Tongue (tissue), 1 donor: ENCODE measurements at regions not wholly inside any gene's neighbourhood (a gene's known extent, or its start where the extent isn't known, plus 50 kb on each side); places are given as distances from the start of the nearest gene placed in this dataset.

ENCODE experiments used
- DNase-seq: peaks from one replicate; pipeline ENCODE4 v3.0.0-alpha.2; 2015

- no peak for DNase-seq
These were observed 470.9 kb upstream of the SOX9 start for GRCh38 chr17:71649941-71650350.

- DNase-seq, result no peak
These were observed 465.3 kb upstream of the SOX9 start for GRCh38 chr17:71655542-71655941.

- no peak for DNase-seq
These were observed 463.6 kb upstream of the SOX9 start for GRCh38 chr17:71656964-71657858.

- no peak for DNase-seq
These were observed 461.8 kb upstream of the SOX9 start for GRCh38 chr17:71658996-71659395.

- DNase-seq, result no peak
These were observed 456.0 kb upstream of the SOX9 start for GRCh38 chr17:71664861-71665260.

- DNase-seq, result no peak
These were observed 454.8 kb upstream of the SOX9 start for GRCh38 chr17:71666047-71666446.

- DNase-seq, result no peak
These were observed 453.2 kb upstream of the SOX9 start for GRCh38 chr17:71667661-71668060.

GRCh38 chr17:71668807-71669206 lies 452.0 kb upstream of the SOX9 start:
- DNase-seq, result no peak

GRCh38 chr17:71677439-71677838 lies 443.4 kb upstream of the SOX9 start:
- peak; percentile 5 for DNase-seq

GRCh38 chr17:71679832-71680231 lies 441.0 kb upstream of the SOX9 start:
- DNase-seq, result no peak

- no peak for DNase-seq
These were observed 439.2 kb upstream of the SOX9 start for GRCh38 chr17:71681427-71682173.

- no peak for DNase-seq
These were observed 438.7 kb upstream of the SOX9 start for GRCh38 chr17:71682174-71682494.

- DNase-seq, result no peak
These were observed 431.0 kb upstream of the SOX9 start for GRCh38 chr17:71689782-71690181.

GRCh38 chr17:71699907-71700306 lies 420.9 kb upstream of the SOX9 start:
- DNase-seq, result no peak

GRCh38 chr17:71703701-71704100 lies 417.1 kb upstream of the SOX9 start:
- DNase-seq, result no peak

- DNase-seq, result peak; percentile 17
These were observed 411.4 kb upstream of the SOX9 start for GRCh38 chr17:71709271-71709890.

- DNase-seq, result peak; percentile 15
These were observed 410.9 kb upstream of the SOX9 start for GRCh38 chr17:71709946-71710345.

GRCh38 chr17:71710816-71711215 lies 410.0 kb upstream of the SOX9 start:
- DNase-seq, result no peak

- no peak for DNase-seq
These were observed 407.0 kb upstream of the SOX9 start for GRCh38 chr17:71713846-71714245.

- no peak for DNase-seq
These were observed 396.5 kb upstream of the SOX9 start for GRCh38 chr17:71724339-71724738.

- DNase-seq, result no peak
These were observed 395.0 kb upstream of the SOX9 start for GRCh38 chr17:71725811-71726210.

- peak; percentile 17 for DNase-seq
These were observed 394.5 kb upstream of the SOX9 start for GRCh38 chr17:71726341-71726740.

- no peak for DNase-seq
These were observed 393.5 kb upstream of the SOX9 start for GRCh38 chr17:71727292-71727691.
